Kidney (tissue), 13 donors: ENCODE measurements at regions not wholly inside any gene's neighbourhood (a gene's known extent, or its start where the extent isn't known, plus 50 kb on each side); places are given as distances from the start of the nearest gene placed in this dataset.

Experiments used
- DNase-seq, 5 donors: peaks; one replicate each; pipeline ENCODE4 v3.0.0-alpha.2; 2013 to 2020
- FAIRE-seq: peaks from 2 replicates; lab custom pipeline; 2012; peaks lifted over from hg19 to GRCh38; lab: Jason Lieb, UNC
- H3K27ac ChIP-seq, 2 donors: one replicate each; pipeline ENCODE4 v1.7.0; 2013; ENCODE audit warnings: low read depth in 2 of 2, low read length in 2 of 2, inconsistent platforms in 1 of 2
- H3K27me3 ChIP-seq: one replicate; pipeline ENCODE4 v1.7.1; 2013; ENCODE audit warnings: low read length, inconsistent platforms; ENCODE audit not compliant: control insufficient read depth, insufficient read depth
- H3K36me3 ChIP-seq, 3 donors: one replicate each; pipeline versions ENCODE4 v1.7.0 to v1.7.1; 2013; ENCODE audit warnings: low read length in 3 of 3, control low read depth in 1 of 3, inconsistent platforms in 1 of 3; ENCODE audit not compliant: insufficient read depth in 3 of 3, control insufficient read depth in 2 of 3
- H3K4me1 ChIP-seq, 3 donors: one replicate each; pipeline versions ENCODE4 v1.7.0 to v1.7.1; 2013; ENCODE audit warnings: low read length in 3 of 3, inconsistent platforms in 1 of 3, low read depth in 1 of 3; ENCODE audit not compliant: control insufficient read depth in 2 of 3, insufficient read depth in 2 of 3
- H3K4me3 ChIP-seq, 3 donors: one replicate each; pipeline versions ENCODE4 v1.7.0 to v1.8.1; 2013; ENCODE audit warnings: low read length in 3 of 3, control low read depth in 1 of 3, inconsistent platforms in 1 of 3
- H3K9ac ChIP-seq, 3 donors: one replicate each; pipeline versions ENCODE4 v1.7.0 to v1.7.1; 2013; ENCODE audit warnings: low read length in 3 of 3, control low read depth in 1 of 3, inconsistent platforms in 1 of 3
- H3K9me3 ChIP-seq, 3 donors: one replicate each; pipeline versions ENCODE4 v1.7.0 to v1.7.1; 2013; ENCODE audit warnings: low read length in 3 of 3, control low read depth in 1 of 3, inconsistent platforms in 1 of 3; ENCODE audit not compliant: control insufficient read depth in 2 of 3, insufficient read depth in 1 of 3
- intact Hi-C: fragments of 100-400 bp; cut with DNase I; formaldehyde crosslinking; loops from one replicate; pipeline ENCODE4 v1.11.1; 2022
- TF ChIP-seq, protein P1 (sequence below): IDR thresholded peaks from 3 replicates; pipeline ENCODE4 v1.5.1; 2012; ENCODE audit warnings: mild to moderate bottlenecking, moderate library complexity, borderline replicate concordance; ENCODE audit not compliant: insufficient read depth; ENCODE audit errors: extremely low read depth
- donor health status: control.
- donor health status: control.
- donor health status: control.
- donor health status: control.
- donor health status: control.
- donor health status: DM: yes; HTN: yes; CAD: no.
- donor health status: Normal renal cell carcinoma (clear cell type).

DNA sequence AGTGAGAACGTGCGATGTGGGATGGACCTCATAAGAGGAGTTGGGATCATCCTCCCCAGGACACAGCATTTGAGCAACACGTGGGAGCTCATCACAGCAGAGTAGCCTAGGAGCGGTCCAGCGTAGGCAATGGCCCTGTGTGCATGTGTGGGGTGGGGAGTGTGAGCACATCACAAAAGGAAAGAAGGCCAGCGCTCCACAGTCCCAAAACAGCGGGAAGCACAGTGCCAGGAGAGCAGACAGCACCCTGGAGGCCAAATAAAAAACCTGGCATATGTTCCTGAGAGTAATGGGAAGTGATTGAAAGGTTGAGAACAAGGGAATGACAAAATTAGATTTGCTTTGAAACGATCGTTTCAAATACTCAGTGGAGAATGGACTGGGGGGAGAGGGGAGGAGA, 226.0 kb downstream of the C7orf25 start:
- H3K4me1 ChIP-seq = no peaks in the 10 kb centered on the region
- intact Hi-C loops = no loop called here
- H3K27me3 ChIP-seq = no peaks in the 10 kb centered on the region
- H3K9me3 ChIP-seq = no peaks in the 10 kb centered on the region
- H3K27ac ChIP-seq = no peak overlapping the region
- no peaks in the 10 kb centered on the region for H3K36me3 ChIP-seq
- no peak overlapping the region for H3K9ac ChIP-seq
- no peak for DNase-seq
- no peak for FAIRE-seq
- TF ChIP-seq, protein P1, sequence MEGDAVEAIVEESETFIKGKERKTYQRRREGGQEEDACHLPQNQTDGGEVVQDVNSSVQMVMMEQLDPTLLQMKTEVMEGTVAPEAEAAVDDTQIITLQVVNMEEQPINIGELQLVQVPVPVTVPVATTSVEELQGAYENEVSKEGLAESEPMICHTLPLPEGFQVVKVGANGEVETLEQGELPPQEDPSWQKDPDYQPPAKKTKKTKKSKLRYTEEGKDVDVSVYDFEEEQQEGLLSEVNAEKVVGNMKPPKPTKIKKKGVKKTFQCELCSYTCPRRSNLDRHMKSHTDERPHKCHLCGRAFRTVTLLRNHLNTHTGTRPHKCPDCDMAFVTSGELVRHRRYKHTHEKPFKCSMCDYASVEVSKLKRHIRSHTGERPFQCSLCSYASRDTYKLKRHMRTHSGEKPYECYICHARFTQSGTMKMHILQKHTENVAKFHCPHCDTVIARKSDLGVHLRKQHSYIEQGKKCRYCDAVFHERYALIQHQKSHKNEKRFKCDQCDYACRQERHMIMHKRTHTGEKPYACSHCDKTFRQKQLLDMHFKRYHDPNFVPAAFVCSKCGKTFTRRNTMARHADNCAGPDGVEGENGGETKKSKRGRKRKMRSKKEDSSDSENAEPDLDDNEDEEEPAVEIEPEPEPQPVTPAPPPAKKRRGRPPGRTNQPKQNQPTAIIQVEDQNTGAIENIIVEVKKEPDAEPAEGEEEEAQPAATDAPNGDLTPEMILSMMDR = no peak
- no peak overlapping the region for H3K4me3 ChIP-seq

DNA sequence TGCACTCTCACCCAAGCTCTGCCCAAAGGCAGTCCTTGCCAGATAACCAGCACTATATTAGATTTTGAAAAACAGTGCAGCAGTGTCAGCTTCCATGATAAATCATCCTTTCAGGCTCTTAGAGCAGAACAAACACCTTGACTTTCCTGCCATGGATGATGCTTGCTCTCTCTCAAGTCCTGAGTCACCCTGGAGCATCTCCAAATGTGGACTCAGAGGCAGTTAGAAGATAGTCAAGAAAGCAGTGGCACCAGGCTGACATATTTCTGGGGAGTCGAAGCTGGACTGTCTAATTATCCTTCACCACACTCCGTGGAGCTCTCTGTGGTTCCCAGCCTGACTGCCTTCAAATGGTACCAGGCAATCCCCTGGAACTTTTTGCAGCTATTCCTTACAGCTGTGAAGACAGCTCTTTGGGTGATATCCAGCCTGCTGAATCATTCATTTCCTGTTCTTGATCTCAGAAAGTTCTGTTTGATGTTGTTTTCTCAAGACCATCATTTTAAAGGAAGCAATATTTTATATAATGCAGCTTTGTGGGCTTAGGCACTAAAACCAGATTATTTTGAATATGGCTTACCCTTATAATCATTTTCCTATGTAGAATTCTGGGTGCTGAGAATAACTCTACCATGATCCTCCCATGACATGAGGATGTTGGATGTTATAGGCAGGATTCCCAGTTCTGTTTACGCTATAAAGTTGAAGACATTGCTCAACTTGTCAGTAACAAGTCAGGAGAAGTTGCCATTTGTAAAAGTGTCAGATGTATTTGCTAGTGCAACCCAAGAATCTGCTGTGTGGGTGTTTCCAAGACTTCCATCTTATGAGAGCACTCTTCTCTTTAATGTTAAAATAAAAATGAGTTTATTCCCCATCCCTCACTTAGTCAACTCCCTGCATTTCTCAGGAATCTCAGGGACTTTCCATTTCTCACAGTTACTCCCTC, 233.8 kb downstream of the C7orf25 start:
- DNase-seq (peak in 2 of 5 donors; percentile 37 to 69), FAIRE-seq (no peak)
- H3K9me3 ChIP-seq = no peaks in the 10 kb centered on the region
- no peak overlapping the region for H3K9ac ChIP-seq
- H3K4me1 ChIP-seq = no peaks in the 10 kb centered on the region
- H3K36me3 ChIP-seq = no peaks in the 10 kb centered on the region
- H3K4me3 ChIP-seq = no peak overlapping the region
- H3K27ac ChIP-seq = no peak overlapping the region
- TF ChIP-seq, protein P1 = no peak
- intact Hi-C loops = no loop called here
- H3K27me3 ChIP-seq = no peaks in the 10 kb centered on the region

DNA sequence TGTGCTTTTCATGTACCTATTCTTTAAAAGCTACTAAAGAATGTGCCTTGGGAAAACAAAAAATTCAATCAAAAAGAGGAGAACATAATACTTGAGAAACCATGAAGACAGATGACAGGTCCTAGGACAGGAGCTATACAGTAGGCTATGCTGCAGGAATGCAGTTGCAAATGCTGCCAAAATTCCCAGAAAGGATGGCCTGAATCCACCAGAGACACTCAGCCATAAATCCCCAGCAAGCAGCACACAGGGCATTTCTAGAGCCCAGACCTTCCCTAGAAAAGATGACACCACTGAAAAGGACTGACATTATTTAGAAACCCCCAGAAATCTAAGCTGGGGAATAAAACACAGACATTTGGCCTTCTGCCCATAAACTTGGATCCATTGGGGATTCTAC, 237.3 kb downstream of the C7orf25 start:
- TF ChIP-seq, protein P1 = no peak
- no peaks in the 10 kb centered on the region for H3K9me3 ChIP-seq
- no peaks in the 10 kb centered on the region for H3K36me3 ChIP-seq
- intact Hi-C loops = no loop called here
- no peaks in the 10 kb centered on the region for H3K4me1 ChIP-seq
- DNase-seq (no peak), FAIRE-seq (no peak)
- H3K27me3 ChIP-seq = no peaks in the 10 kb centered on the region
- no peak overlapping the region for H3K9ac ChIP-seq
- H3K27ac ChIP-seq = no peak overlapping the region
- no peak overlapping the region for H3K4me3 ChIP-seq
